Liver (tissue), 8 donors: ENCODE measurements at regions not wholly inside any gene's neighbourhood (a gene's known extent, or its start where the extent isn't known, plus 50 kb on each side); places are given as distances from the start of the nearest gene placed in this dataset.

Experiments used
- DNase-seq: peaks from one replicate; pipeline ENCODE4 v3.0.0-alpha.2; 2017; ENCODE audit warnings: low spot score
- H3K27ac ChIP-seq, 2 donors: one replicate each; pipeline ENCODE4 v1.7.0; 2013; ENCODE audit warnings: inconsistent platforms in 2 of 2, low read length in 2 of 2, control low read depth in 1 of 2, low read depth in 1 of 2, mild to moderate bottlenecking in 1 of 2
- H3K27me3 ChIP-seq, 4 donors: one replicate each; pipeline versions ENCODE4 v1.6.1 to v1.7.0; 2013; ENCODE audit warnings: low read length in 3 of 4, inconsistent platforms in 1 of 4, mild to moderate bottlenecking in 1 of 4, moderate library complexity in 1 of 4; ENCODE audit not compliant: control insufficient read depth in 4 of 4, insufficient read depth in 4 of 4
- H3K36me3 ChIP-seq, 4 donors: one replicate each; pipeline versions ENCODE4 v1.6.1 to v1.7.0; 2013; ENCODE audit warnings: low read length in 3 of 4, mild to moderate bottlenecking in 3 of 4, low read depth in 1 of 4, moderate library complexity in 1 of 4; ENCODE audit not compliant: control insufficient read depth in 4 of 4, insufficient read depth in 3 of 4
- H3K4me1 ChIP-seq, 4 donors: one replicate each; pipeline versions ENCODE4 v1.6.1 to v1.7.0; 2013; ENCODE audit warnings: low read length in 3 of 4, mild to moderate bottlenecking in 3 of 4, moderate library complexity in 1 of 4; ENCODE audit not compliant: control insufficient read depth in 4 of 4, insufficient read depth in 4 of 4
- H3K4me3 ChIP-seq, 3 donors: one replicate each; pipeline versions ENCODE4 v1.6.1 to v1.7.0; 2013; ENCODE audit warnings: low read length in 3 of 3, control low read depth in 1 of 3, low read depth in 1 of 3, mild to moderate bottlenecking in 1 of 3
- H3K9ac ChIP-seq, 2 donors: one replicate each; pipeline ENCODE4 v1.7.0; 2013; ENCODE audit warnings: low read length in 2 of 2, mild to moderate bottlenecking in 2 of 2, moderate library complexity in 2 of 2, control low read depth in 1 of 2, low read depth in 1 of 2
- H3K9me3 ChIP-seq, 4 donors: one replicate each; pipeline versions ENCODE4 v1.6.1 to v1.7.0; 2013; ENCODE audit warnings: low read length in 3 of 4; ENCODE audit not compliant: control insufficient read depth in 4 of 4
- CTCF ChIP-seq: fragments of 150-350 bp; IDR thresholded peaks from 2 replicates; pipeline ENCODE4 v1.5.1; 2017; ENCODE audit warnings: improper control_type of control experiment, low read depth, low read length; ENCODE audit not compliant: missing input control
- EGR1 ChIP-seq, 2 donors: IDR thresholded peaks; 2 replicates each; pipeline ENCODE4 v1.6.1; 2016 to 2018; ENCODE audit warnings: antibody characterized with exemption in 2 of 2, low read depth in 2 of 2
- FOXA1 ChIP-seq: IDR thresholded peaks from 2 replicates; pipeline ENCODE4 v1.6.1; 2016; ENCODE audit warnings: antibody characterized with exemption
- FOXA2 ChIP-seq: IDR thresholded peaks from 2 replicates; pipeline ENCODE4 v1.6.1; 2016; ENCODE audit warnings: antibody characterized with exemption
- GABPA ChIP-seq, 2 donors: IDR thresholded peaks in 1 of 2; conservative IDR thresholded peaks in 1 of 2; 2 replicates each; pipeline ENCODE4 v1.6.1; 2016; ENCODE audit warnings: antibody characterized with exemption in 2 of 2, mild to moderate bottlenecking in 1 of 2, moderate library complexity in 1 of 2
- HNF4A ChIP-seq, 2 donors: conservative IDR thresholded peaks; 2 replicates each; pipeline ENCODE4 v1.6.1; 2016; ENCODE audit warnings: antibody characterized with exemption in 2 of 2, mild to moderate bottlenecking in 2 of 2
- MAX ChIP-seq: IDR thresholded peaks from 2 replicates; pipeline ENCODE4 v1.6.1; 2016; ENCODE audit warnings: antibody characterized with exemption
- NR2F2 ChIP-seq: IDR thresholded peaks from 2 replicates; pipeline ENCODE4 v1.6.1; 2016; ENCODE audit warnings: antibody characterized with exemption
- RAD21 ChIP-seq, 2 donors: IDR thresholded peaks; 2 replicates each; pipeline ENCODE4 v1.6.1; 2016; ENCODE audit warnings: antibody characterized with exemption in 2 of 2, mild to moderate bottlenecking in 2 of 2
- REST ChIP-seq: IDR thresholded peaks from 2 replicates; pipeline ENCODE4 v1.6.1; 2016; ENCODE audit warnings: antibody characterized with exemption, mild to moderate bottlenecking
- RXRA ChIP-seq, 2 donors: IDR thresholded peaks; 2 replicates each; pipeline ENCODE4 v1.6.1; 2017 to 2018; ENCODE audit warnings: antibody characterized with exemption in 2 of 2, mild to moderate bottlenecking in 1 of 2
- SP1 ChIP-seq: IDR thresholded peaks from 2 replicates; pipeline ENCODE4 v1.6.1; 2018; ENCODE audit warnings: antibody characterized with exemption, mild to moderate bottlenecking
- TAF1 ChIP-seq: conservative IDR thresholded peaks from 2 replicates; pipeline ENCODE4 v1.6.1; 2016; ENCODE audit warnings: antibody characterized with exemption, mild to moderate bottlenecking
- ZBTB33 ChIP-seq: IDR thresholded peaks from 2 replicates; pipeline ENCODE4 v1.6.1; 2016; ENCODE audit warnings: antibody characterized with exemption
- WGBS: extraction: QIAGEN DNeasy Blood & Tissue Kit; methylation state at CpG from one replicate; pipeline ENCODE4 v1.1.7; 2013; 5-methylcytosine and 5-hydroxymethylcytosine counted together
- donor health status: healthy.
- donor health status: healthy.
- donor health status: healthy.
- donor health status: healthy.
- donor health status: healthy.

- 95% methylated on average over 2 of the region's 2 CpGs for WGBS
- Histone ChIP-seq H3K4me3 (no peak overlapping the region), H3K27ac (no peak overlapping the region), H3K9me3 (peaks cover 0 to 3% (median 0%) of the 10 kb centered on the region in 4 donors), H3K36me3 (no peaks in the 10 kb centered on the region), H3K27me3 (no peaks in the 10 kb centered on the region), H3K4me1 (no peaks in the 10 kb centered on the region), H3K9ac (no peak overlapping the region)
- no peak for DNase-seq
- TF ChIP-seq SP1 (no peak), NR2F2 (no peak), HNF4A (conservative IDR thresholded peaks at IDR 0.05) (no peak), RAD21 (IDR thresholded peaks at IDR 0.05) (no peak), REST (no peak), FOXA2 (no peak), MAX (no peak), FOXA1 (no peak), CTCF (no peak), ZBTB33 (no peak), GABPA (IDR thresholded peaks at IDR 0.05 in 1 of 2, conservative IDR thresholded peaks at IDR 0.05 in 1 of 2) (no peak), EGR1 (IDR thresholded peaks at IDR 0.05; ENCODE audit: low read depth in 2 of 2) (no peak), TAF1 (no peak), RXRA (IDR thresholded peaks at IDR 0.05) (no peak)
Measured at GRCh38 chr7:34313289-34313688, 344.7 kb upstream of the NPSR1 start.

- no peaks in the 10 kb centered on the region for H3K4me1 ChIP-seq
- H3K27ac ChIP-seq: no peak overlapping the region
- H3K9ac ChIP-seq: no peak overlapping the region
- DNase-seq: no peak
- no peak overlapping the region for H3K4me3 ChIP-seq
- H3K36me3 ChIP-seq: no peaks in the 10 kb centered on the region
- H3K27me3 ChIP-seq: no peaks in the 10 kb centered on the region
- TF ChIP-seq EGR1 (IDR thresholded peaks at IDR 0.05; ENCODE audit: low read depth in 2 of 2) (no peak), ZBTB33 (no peak), NR2F2 (no peak), HNF4A (conservative IDR thresholded peaks at IDR 0.05) (no peak), FOXA1 (no peak)
- peaks cover 0 to 3% (median 0%) of the 10 kb centered on the region in 4 donors for H3K9me3 ChIP-seq
Measured at GRCh38 chr7:34315032-34315431, 343.0 kb upstream of the NPSR1 start.
